AG09309 (cell line): ENCODE measurements at regions not wholly inside any gene's neighbourhood (a gene's known extent, or its start where the extent isn't known, plus 50 kb on each side); places are given as distances from the start of the nearest gene placed in this dataset.

Experiments
- DNase-seq: peaks from one replicate; pipeline ENCODE4 v3.0.0-alpha.2; 2010; ENCODE audit warnings: low read depth
- H3K4me3 ChIP-seq: 2 replicates; pipeline ENCODE4 v1.5.1; 2011; ENCODE audit warnings: mild to moderate bottlenecking, low read depth, low read length, moderate library complexity; ENCODE audit not compliant: control insufficient read depth
- TF ChIP-seq, protein P1 (sequence below): IDR thresholded peaks from 2 replicates; pipeline ENCODE4 v1.5.1; 2011; ENCODE audit warnings: mild to moderate bottlenecking, low read depth, low read length, inconsistent platforms; ENCODE audit not compliant: insufficient read depth, control insufficient read depth; ENCODE audit errors: missing control alignments

DNA sequence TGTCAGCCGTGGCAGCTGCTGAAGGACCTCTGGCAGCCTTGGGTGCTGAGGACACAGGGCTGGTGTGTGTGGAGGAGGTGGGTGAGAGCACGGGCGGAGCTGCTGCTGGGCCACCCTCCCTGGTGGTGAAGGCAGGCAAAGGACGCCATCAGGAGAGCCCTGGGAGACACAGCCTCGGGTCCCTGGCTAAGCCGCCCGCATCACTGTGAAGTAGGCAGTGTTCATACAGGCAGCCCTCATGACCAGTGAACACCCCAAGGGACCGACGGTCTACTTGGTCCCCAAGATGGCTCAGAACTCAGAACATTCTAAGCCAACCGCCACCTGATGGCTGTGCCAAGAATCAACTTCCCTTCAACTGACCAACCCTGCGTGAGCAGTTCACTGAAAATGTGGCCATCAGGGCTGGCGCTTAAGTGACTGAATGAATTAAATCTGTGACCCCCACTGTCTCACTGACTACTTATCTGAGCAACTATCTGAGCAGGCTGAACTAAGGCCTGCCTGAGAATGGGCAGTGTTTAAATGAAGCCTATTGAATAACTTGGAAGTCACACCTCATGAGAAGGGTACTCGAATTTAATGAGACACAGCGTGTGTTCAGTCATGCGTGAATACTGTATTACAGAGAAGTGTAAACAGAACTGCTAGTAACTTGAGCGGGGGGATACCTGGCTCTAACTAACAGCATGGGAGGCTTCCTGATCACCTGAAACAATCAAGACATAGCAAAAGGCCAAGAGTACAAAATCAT, 54.7 kb upstream of the SIMC1 start:
- H3K4me3 ChIP-seq, result no peak overlapping the region
- TF ChIP-seq, protein P1, sequence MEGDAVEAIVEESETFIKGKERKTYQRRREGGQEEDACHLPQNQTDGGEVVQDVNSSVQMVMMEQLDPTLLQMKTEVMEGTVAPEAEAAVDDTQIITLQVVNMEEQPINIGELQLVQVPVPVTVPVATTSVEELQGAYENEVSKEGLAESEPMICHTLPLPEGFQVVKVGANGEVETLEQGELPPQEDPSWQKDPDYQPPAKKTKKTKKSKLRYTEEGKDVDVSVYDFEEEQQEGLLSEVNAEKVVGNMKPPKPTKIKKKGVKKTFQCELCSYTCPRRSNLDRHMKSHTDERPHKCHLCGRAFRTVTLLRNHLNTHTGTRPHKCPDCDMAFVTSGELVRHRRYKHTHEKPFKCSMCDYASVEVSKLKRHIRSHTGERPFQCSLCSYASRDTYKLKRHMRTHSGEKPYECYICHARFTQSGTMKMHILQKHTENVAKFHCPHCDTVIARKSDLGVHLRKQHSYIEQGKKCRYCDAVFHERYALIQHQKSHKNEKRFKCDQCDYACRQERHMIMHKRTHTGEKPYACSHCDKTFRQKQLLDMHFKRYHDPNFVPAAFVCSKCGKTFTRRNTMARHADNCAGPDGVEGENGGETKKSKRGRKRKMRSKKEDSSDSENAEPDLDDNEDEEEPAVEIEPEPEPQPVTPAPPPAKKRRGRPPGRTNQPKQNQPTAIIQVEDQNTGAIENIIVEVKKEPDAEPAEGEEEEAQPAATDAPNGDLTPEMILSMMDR, result no peak
- DNase-seq, result no peak

DNA sequence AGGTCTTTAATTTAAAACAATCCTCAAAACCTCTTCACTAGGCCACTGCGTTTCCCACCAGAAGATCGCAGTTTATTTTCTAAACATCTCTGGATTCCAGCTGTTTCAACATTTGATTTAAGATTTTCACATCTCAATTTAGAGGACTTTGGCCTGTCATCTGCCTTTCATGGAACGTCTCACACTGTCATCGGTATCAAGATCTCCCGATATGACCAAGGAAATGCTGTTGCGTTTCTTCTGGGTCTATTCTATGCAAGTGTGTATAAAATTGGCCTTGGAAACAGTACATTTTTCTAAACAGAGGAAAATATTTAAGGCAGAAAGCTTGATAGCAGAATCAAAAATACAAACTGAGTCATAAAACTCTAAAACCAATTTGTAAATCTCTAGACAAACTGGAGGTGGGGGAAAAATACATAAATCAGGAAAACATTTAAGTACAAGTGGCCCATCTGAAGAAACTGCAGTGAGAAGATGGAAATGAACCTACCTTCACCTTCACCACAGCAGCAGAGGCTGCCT, 53.6 kb upstream of the SIMC1 start:
- TF ChIP-seq, protein P1, result no peak
- no peak for DNase-seq
- no peak overlapping the region for H3K4me3 ChIP-seq

DNA sequence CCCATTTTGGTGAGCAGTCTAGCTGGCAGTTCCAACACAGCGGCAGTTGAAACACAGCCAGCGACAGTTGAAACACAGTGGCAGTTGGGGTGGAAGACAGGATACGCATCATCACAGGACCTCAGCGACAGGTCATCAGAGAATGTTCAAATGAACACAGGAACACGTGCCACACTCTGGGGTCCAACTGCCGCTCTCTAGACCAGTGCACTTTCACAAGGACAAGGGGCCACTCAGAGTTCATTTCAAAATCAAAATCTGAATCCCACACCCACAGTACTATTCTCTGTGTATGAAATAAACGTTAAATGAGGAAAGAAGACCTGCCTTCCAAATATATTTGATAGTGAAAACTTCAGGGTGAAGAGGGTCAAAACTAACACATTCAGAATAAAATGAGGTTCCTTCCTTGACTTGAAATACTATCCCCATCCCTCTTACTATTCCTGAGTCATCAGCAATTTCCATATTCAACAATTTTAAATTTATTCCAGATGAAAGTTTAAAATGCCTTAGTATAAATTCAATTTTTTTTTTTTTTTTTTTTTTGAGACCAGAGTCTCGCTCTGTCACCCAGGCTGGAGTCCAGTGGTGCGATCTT, 53.0 kb upstream of the SIMC1 start:
- TF ChIP-seq, protein P1, result no peak
- no peak overlapping the region for H3K4me3 ChIP-seq
- no peak for DNase-seq

DNA sequence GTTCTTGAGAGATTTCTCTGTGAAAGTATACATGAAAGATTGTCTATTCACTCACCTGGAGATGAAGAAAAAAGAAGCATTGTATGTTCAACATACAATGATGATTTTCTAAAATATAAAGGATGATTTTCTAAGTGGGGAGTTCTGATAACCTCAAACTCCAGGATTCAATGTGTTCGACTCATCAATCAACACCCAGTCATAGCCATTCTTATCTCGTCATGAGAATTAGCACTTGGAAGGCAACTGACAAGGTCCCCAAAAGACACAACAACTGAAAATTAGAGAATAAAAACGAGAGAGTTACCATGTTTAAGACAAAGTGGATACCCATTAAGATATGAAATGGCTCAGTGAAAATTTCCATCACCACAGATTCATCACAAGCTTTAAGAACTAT, 52.1 kb upstream of the SIMC1 start:
- DNase-seq, result no peak
- TF ChIP-seq, protein P1, result no peak
- H3K4me3 ChIP-seq, result no peak overlapping the region

DNA sequence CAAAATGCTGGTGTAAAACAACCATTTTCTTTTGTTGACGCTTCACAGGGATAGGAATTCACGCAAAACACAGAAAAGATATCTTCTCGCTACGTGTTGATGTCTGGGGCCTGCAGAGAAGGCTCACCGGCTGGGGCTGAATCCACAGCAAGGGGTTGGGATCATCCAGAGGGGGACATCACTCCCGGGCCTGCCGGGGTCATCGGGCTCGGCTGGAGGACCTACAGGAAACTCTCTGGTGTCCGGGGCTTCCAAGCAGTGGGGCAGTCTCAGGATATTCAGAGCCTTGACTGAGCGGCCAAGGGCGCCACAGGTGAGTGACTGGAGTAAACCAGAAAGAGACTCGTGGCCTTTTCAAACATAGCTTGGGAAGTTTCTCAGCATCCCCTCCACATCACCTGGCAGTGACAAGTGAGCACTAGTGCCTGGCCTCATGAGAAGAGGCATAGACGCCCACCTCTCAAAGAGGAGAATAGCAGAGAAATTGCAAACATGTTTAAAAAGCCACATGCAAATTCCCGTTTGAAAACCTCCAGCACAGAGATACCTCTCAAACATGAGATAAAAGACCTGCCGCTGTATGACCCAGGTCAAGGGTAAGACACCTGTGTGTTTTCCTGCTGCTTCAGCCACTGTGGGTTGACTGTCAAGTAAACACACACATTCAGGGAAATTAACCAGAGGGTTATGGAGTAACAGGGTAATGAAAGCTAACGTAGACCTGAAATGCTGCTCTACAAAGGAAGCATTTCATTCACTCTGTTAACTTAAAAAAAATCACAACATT, 50.8 kb upstream of the SIMC1 start:
- no peak for DNase-seq
- H3K4me3 ChIP-seq, result no peak overlapping the region
- TF ChIP-seq, protein P1, result no peak

DNA sequence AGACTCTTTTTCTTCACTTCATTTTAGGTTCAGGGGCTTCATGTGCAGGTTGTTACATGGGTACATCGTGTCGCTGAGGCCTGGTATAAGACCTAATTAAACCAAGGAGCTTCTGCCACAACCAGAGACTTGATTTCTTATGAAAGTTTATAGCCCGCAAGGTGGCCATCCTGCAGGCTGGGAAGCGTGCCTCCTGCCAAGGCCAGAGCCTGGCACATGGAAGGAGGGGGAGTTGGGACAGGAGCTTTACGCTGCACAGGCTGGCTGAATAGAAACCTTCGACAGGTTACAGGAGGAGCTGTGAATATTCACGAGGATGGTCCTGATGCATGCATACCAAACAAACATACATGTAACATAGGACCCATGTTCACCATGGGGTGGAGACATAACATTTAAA, 50.1 kb upstream of the SIMC1 start:
- no peak for DNase-seq
- TF ChIP-seq, protein P1, result no peak
- no peak overlapping the region for H3K4me3 ChIP-seq
